Suprapubic skin (tissue), 4 donors: ENCODE measurements at regions not wholly inside any gene's neighbourhood (a gene's known extent, or its start where the extent isn't known, plus 50 kb on each side); places are given as distances from the start of the nearest gene placed in this dataset.

Experiments
- EP300 ChIP-seq: sonication (generic); formaldehyde crosslinking; IDR thresholded peaks from one replicate; pipeline ENCODE4 v1.6.1; 2017; ENCODE audit warnings: antibody characterized with exemption
- POLR2A ChIP-seq, 2 donors: fragments of 450-650 bp; IDR thresholded peaks; one replicate each; pipeline ENCODE4 v1.6.1; 2017; ENCODE audit warnings: antibody characterized with exemption in 2 of 2, mild to moderate bottlenecking in 2 of 2, moderate library complexity in 2 of 2
- POLR2AphosphoS5 ChIP-seq, 3 donors: sonication (generic); formaldehyde crosslinking; IDR thresholded peaks; one replicate each; pipeline ENCODE4 v1.6.1; 2017; ENCODE audit warnings: antibody characterized with exemption in 3 of 3
- TF ChIP-seq, protein P1 (sequence below), 2 donors: fragments of 200-600 bp in 1 of 2; fragments of 450-650 bp in 1 of 2; sonication (generic) in 1 of 2; IDR thresholded peaks; one replicate each; pipeline ENCODE4 v1.5.1; 2016 to 2019; ENCODE audit warnings: antibody characterized with exemption in 2 of 2, mild to moderate bottlenecking in 1 of 2, moderate library complexity in 1 of 2

DNA sequence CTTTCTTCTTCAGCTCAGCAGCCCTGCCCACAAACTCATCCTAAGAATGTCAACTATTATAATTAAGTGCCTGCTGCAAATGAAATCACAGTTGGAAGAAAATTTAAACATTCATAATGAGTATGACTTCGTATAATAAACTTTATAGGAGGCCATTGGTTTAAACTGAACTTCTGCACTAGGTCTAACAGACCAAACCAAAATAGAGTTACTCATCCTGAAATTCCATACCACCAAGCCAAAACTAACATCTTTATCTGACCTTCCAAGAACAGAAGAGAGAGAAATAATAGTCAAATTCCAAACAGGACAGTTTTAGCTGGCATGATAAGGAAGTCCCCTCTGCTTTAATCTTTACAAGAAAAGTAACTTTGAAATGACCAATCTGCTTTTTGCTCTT, 472.4 kb upstream of the PRMT6 start:
- TF ChIP-seq, protein P1, sequence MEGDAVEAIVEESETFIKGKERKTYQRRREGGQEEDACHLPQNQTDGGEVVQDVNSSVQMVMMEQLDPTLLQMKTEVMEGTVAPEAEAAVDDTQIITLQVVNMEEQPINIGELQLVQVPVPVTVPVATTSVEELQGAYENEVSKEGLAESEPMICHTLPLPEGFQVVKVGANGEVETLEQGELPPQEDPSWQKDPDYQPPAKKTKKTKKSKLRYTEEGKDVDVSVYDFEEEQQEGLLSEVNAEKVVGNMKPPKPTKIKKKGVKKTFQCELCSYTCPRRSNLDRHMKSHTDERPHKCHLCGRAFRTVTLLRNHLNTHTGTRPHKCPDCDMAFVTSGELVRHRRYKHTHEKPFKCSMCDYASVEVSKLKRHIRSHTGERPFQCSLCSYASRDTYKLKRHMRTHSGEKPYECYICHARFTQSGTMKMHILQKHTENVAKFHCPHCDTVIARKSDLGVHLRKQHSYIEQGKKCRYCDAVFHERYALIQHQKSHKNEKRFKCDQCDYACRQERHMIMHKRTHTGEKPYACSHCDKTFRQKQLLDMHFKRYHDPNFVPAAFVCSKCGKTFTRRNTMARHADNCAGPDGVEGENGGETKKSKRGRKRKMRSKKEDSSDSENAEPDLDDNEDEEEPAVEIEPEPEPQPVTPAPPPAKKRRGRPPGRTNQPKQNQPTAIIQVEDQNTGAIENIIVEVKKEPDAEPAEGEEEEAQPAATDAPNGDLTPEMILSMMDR (IDR thresholded peaks at IDR 0.05) = no peak
- TF ChIP-seq POLR2A (IDR thresholded peaks at IDR 0.05) = no peak
- TF ChIP-seq POLR2AphosphoS5 (IDR thresholded peaks at IDR 0.05) = no peak
- TF ChIP-seq EP300 = no peak
